ENCODE measurements at regions not wholly inside any gene's neighbourhood (a gene's known extent, or its start where the extent isn't known, plus 50 kb on each side); places are given as distances from the start of the nearest gene placed in this dataset.
A peak's percentile ranks its signal among the peaks of the same experiment; 100 is the strongest.
"Not testable (repeated sequence)": the region's sequence is repeated elsewhere in the genome, so short reads cannot be mapped to it uniquely, and the experiment has no call there.

- ATAC-seq (no peak), DNase-seq (peak; percentile 3)
- H3K36me3 Mint-ChIP-seq (ENCODE audit: low read depth) = no peaks in the 10 kb centered on the region
- no peak overlapping the region for H3K4me3 Mint-ChIP-seq
- TF ChIP-seq, protein P1, sequence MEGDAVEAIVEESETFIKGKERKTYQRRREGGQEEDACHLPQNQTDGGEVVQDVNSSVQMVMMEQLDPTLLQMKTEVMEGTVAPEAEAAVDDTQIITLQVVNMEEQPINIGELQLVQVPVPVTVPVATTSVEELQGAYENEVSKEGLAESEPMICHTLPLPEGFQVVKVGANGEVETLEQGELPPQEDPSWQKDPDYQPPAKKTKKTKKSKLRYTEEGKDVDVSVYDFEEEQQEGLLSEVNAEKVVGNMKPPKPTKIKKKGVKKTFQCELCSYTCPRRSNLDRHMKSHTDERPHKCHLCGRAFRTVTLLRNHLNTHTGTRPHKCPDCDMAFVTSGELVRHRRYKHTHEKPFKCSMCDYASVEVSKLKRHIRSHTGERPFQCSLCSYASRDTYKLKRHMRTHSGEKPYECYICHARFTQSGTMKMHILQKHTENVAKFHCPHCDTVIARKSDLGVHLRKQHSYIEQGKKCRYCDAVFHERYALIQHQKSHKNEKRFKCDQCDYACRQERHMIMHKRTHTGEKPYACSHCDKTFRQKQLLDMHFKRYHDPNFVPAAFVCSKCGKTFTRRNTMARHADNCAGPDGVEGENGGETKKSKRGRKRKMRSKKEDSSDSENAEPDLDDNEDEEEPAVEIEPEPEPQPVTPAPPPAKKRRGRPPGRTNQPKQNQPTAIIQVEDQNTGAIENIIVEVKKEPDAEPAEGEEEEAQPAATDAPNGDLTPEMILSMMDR (IDR thresholded peaks at IDR 0.05) = no peak
- no peaks in the 10 kb centered on the region for H3K27me3 Mint-ChIP-seq
- peaks cover 1% of the 10 kb centered on the region for H3K9me3 Mint-ChIP-seq
- no peak overlapping the region for H3K27ac Mint-ChIP-seq
- ChIA-PET POLR2A (no interaction called here), CTCF (interaction anchor here (0.8 kb wide), 1 partner anchor 114 kb away, joined by 3 read pairs; no protein-coding TSS in a partner anchor)
- H3K4me1 Mint-ChIP-seq (ENCODE audit: low read depth) = no peaks in the 10 kb centered on the region
- intact Hi-C loops (cut with micrococcal nuclease) = no loop called here
Measured at GRCh38 chr4:162865102-162865501, 301.6 kb downstream of the NAF1 start.

DNA sequence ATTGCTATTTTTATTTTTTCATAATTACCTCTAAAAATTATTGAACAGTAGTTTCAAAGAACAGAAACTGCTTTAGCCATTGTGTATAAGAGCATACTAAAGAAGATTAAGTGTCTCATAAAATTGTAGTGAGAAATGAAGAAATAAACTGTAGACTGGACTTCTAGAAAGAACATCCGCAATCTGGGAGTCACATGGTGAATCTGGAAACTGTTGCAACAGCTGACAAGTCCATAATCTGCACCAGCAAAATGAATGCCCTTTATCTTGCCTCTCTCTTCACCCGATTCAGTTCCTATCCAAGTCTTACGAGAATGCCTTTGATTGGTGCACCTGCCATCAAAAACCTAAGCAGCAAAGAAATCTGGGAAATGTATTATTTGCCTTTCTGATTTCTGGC, 312.9 kb downstream of the NAF1 start:
- intact Hi-C loops (cut with micrococcal nuclease) = no loop called here
- TF ChIP-seq, protein P1 (IDR thresholded peaks at IDR 0.05) = no peak
- no peak for ATAC-seq
- POLR2A ChIA-PET = no interaction called here
- CTCF ChIA-PET = no interaction called here
- Mint-ChIP-seq H3K4me1 (ENCODE audit: low read depth) (no peaks in the 10 kb centered on the region), H3K27me3 (no peaks in the 10 kb centered on the region), H3K9me3 (no peaks in the 10 kb centered on the region), H3K4me3 (no peak overlapping the region), H3K36me3 (ENCODE audit: low read depth) (no peaks in the 10 kb centered on the region), H3K27ac (no peak overlapping the region)
- DNase-seq = no peak

DNA sequence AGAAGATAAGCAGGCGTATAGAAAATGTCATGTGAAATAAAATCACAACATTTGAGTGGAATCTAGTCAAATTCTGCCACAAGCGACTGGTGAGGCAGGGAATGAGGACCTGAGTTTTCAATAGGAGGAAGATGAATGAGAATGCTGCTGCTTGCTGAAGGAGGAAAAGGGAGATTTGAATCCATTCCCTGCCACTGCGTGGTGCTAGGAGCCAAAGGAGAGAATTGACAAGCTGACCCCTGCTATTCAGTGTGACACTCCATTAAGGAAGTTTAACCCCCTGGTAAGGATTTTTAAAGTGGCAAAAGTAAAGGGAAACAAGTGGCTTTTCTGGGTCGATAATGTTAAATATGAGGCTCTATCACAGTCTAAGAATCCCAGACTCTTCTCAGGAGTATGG, 314.0 kb downstream of the NAF1 start:
- POLR2A ChIA-PET = no interaction called here
- H3K27ac Mint-ChIP-seq = no peak overlapping the region
- TF ChIP-seq, protein P1 (IDR thresholded peaks at IDR 0.05) = no peak
- H3K4me3 Mint-ChIP-seq = no peak overlapping the region
- no peaks in the 10 kb centered on the region for H3K36me3 Mint-ChIP-seq (ENCODE audit: low read depth)
- H3K9me3 Mint-ChIP-seq = no peaks in the 10 kb centered on the region
- ATAC-seq = no peak
- no peak for DNase-seq
- intact Hi-C loops (cut with micrococcal nuclease) = no loop called here
- CTCF ChIA-PET = no interaction called here
- H3K4me1 Mint-ChIP-seq (ENCODE audit: low read depth) = no peaks in the 10 kb centered on the region
- no peaks in the 10 kb centered on the region for H3K27me3 Mint-ChIP-seq

DNA sequence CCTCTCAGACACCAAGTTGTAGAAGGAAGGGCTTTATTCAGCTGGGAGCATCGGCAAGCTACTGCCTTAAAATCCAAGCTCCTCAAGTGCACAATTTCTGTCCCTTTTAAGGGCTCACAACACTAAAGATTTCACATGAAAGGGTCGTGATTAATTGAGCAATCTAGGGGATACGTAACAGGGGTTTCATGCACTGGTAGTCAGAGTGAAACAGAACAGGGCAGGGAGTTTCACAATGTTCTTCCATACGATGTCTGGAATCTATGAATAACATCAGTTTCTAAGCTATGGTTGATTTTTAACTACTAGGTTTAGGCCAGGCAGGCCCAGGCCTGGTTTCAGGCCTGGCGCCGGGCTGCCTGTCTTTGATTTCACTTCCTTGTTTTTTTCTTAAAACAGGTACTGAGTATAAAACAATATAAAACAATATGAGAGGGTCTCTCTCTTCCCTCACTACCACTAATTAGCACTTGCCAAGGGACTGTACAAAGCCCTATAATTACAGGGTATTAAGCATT, 315.4 kb downstream of the NAF1 start:
- H3K27ac Mint-ChIP-seq; ATAC-seq; intact Hi-C loops (cut with micrococcal nuclease); H3K36me3 Mint-ChIP-seq (ENCODE audit: low read depth); CTCF ChIA-PET; H3K9me3 Mint-ChIP-seq; POLR2A ChIA-PET; H3K4me1 Mint-ChIP-seq (ENCODE audit: low read depth); DNase-seq; H3K4me3 Mint-ChIP-seq; H3K27me3 Mint-ChIP-seq: not testable (repeated sequence)

DNA sequence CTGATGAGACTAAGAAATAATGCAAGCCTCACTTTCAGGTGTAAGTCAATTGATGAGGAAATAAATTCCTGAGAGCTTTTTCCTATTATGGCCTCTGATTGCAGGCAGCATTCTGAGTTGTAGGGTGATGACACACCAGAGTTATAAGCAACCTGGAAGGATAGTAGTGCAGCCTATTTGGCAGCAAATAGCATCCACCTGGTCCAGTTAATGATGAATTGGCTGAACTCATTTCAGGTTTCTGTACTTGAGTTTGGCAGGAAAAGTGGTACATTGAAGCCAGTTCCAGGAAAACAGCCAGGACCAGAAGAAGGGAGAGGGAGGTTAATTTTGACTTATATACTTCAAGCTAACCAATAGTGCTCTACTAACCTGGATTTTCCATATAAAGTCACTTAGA, 316.8 kb downstream of the NAF1 start:
- no peak for ATAC-seq
- ChIA-PET CTCF (no interaction called here), POLR2A (no interaction called here)
- no peak overlapping the region for H3K27ac Mint-ChIP-seq
- H3K9me3 Mint-ChIP-seq = no peaks in the 10 kb centered on the region
- no peak overlapping the region for H3K4me3 Mint-ChIP-seq
- no peaks in the 10 kb centered on the region for H3K27me3 Mint-ChIP-seq
- no peak for DNase-seq
- no peaks in the 10 kb centered on the region for H3K4me1 Mint-ChIP-seq (ENCODE audit: low read depth)
- no peaks in the 10 kb centered on the region for H3K36me3 Mint-ChIP-seq (ENCODE audit: low read depth)
- intact Hi-C loops (cut with micrococcal nuclease) = no loop called here
- TF ChIP-seq, protein P1 (IDR thresholded peaks at IDR 0.05) = no peak

Data from activated CD8-positive, alpha-beta T cell treated with anti-CD3 and anti-CD28 coated beads for 36 hours (primary cell).